NCI-H226 (cell line): ENCODE measurements at regions not wholly inside any gene's neighbourhood (a gene's known extent, or its start where the extent isn't known, plus 50 kb on each side); places are given as distances from the start of the nearest gene placed in this dataset.

ENCODE experiments used
- DNase-seq: peaks from one replicate; pipeline ENCODE4 v3.0.0-alpha.2; 2015

GRCh38 chr4:80145739-80146138 is 51.6 kb upstream of the PRDM8 start:
- DNase-seq, result no peak

GRCh38 chr4:80144676-80145470 is 52.4 kb upstream of the PRDM8 start:
- no peak for DNase-seq

GRCh38 chr4:80143307-80143679 is 54.0 kb upstream of the PRDM8 start:
- no peak for DNase-seq

- no peak for DNase-seq
Measured at GRCh38 chr4:80142394-80143306, 54.7 kb upstream of the PRDM8 start.

- DNase-seq, result no peak
Measured at GRCh38 chr4:80141543-80141942, 55.8 kb upstream of the PRDM8 start.

- no peak for DNase-seq
Measured at GRCh38 chr4:80140194-80140593, 57.1 kb upstream of the PRDM8 start.

GRCh38 chr4:80139671-80140070 is 57.6 kb upstream of the PRDM8 start:
- DNase-seq, result no peak

GRCh38 chr4:80138551-80139538 is 58.5 kb upstream of the PRDM8 start:
- DNase-seq, result no peak

GRCh38 chr4:80137631-80138030 is 59.7 kb upstream of the PRDM8 start:
- no peak for DNase-seq

- no peak for DNase-seq
Measured at GRCh38 chr4:80136270-80136669, 61.0 kb upstream of the PRDM8 start.

GRCh38 chr4:80135702-80136058 is 61.6 kb upstream of the PRDM8 start:
- DNase-seq, result no peak

- no peak for DNase-seq
Measured at GRCh38 chr4:80134936-80135701, 62.1 kb upstream of the ANTXR2 start.

- DNase-seq, result no peak
Measured at GRCh38 chr4:80133240-80133783, 60.3 kb upstream of the ANTXR2 start.

- DNase-seq, result no peak
Measured at GRCh38 chr4:80129785-80130184, 56.8 kb upstream of the ANTXR2 start.

- no peak for DNase-seq
Measured at GRCh38 chr4:80128941-80129340, 55.9 kb upstream of the ANTXR2 start.

GRCh38 chr4:80127870-80128419 is 54.9 kb upstream of the ANTXR2 start:
- DNase-seq, result no peak

GRCh38 chr4:80126435-80126834 is 53.4 kb upstream of the ANTXR2 start:
- DNase-seq, result no peak

GRCh38 chr4:80125252-80126177 is 52.5 kb upstream of the ANTXR2 start:
- DNase-seq, result peak; percentile 22

GRCh38 chr4:80124246-80125211 is 51.5 kb upstream of the ANTXR2 start:
- DNase-seq, result no peak
